IMR-90 (cell line): ENCODE measurements at regions not wholly inside any gene's neighbourhood (a gene's known extent, or its start where the extent isn't known, plus 50 kb on each side); places are given as distances from the start of the nearest gene placed in this dataset.

ENCODE experiments used
- ATAC-seq: fragments of 200-7000 bp; cut with Tn5 transposase; 2 replicates; pipeline ENCODE4 v1.9.1; 2020; ENCODE audit warnings: low read depth, mild to moderate bottlenecking, moderate library complexity
- BruUV-seq: library from RNA; stranded (reverse); fragments of 400-500 nt; replicated peaks from 2 replicates; lab custom pipeline; 2021; lab: Mats Ljungman, UMichigan
- CTCF ChIA-PET: fragments of 300-600 bp; formaldehyde crosslinking; extraction: SDS; loops from one replicate; lab custom pipeline; 2021; ENCODE audit warnings: antibody characterized with exemption; lab: Yijun Ruan, JAX
- POLR2A ChIA-PET: fragments of 300-600 bp; sonication (Branson Sonifier 250); formaldehyde crosslinking; loops from one replicate; lab custom pipeline; 2022; ENCODE audit warnings: antibody characterized with exemption; ENCODE audit not compliant: unreplicated experiment; lab: Charles Lee
- DNase-seq: peaks from one replicate; pipeline ENCODE4 v3.0.0; 2013
- H2AFZ ChIP-seq: replicated peaks from 2 replicates; pipeline ENCODE3; 2013; ENCODE audit warnings: low read length, mild to moderate bottlenecking; ENCODE audit not compliant: poor library complexity
- H2AK5ac ChIP-seq: 2 replicates; pipeline ENCODE4 v1.6.1; 2013; ENCODE audit warnings: low read depth, low read length, inconsistent platforms
- H2AK9ac ChIP-seq: replicated peaks from 2 replicates; pipeline ENCODE3; 2013; ENCODE audit warnings: mild to moderate bottlenecking, low read depth, low read length, moderate library complexity; ENCODE audit not compliant: poor library complexity
- H2BK120ac ChIP-seq: 2 replicates; pipeline ENCODE4 v1.6.1; 2013; ENCODE audit warnings: low read depth, low read length, inconsistent platforms
- H2BK15ac ChIP-seq: 3 replicates; pipeline ENCODE4 v1.6.1; 2013; ENCODE audit warnings: low read depth, low read length, inconsistent platforms
- H2BK20ac ChIP-seq: 2 replicates; pipeline ENCODE4 v1.6.1; 2013; ENCODE audit warnings: low read depth, mild to moderate bottlenecking, inconsistent platforms, low read length, moderate library complexity
- H2BK5ac ChIP-seq: 2 replicates; pipeline ENCODE4 v1.6.1; 2013; ENCODE audit warnings: mild to moderate bottlenecking, low read depth, low read length, inconsistent platforms; ENCODE audit not compliant: poor library complexity, severe bottlenecking
- H3K14ac ChIP-seq: replicated peaks from 2 replicates; pipeline ENCODE4 v1.6.1; 2013; ENCODE audit warnings: low read depth, low read length, inconsistent platforms
- H3K18ac ChIP-seq: 2 replicates; pipeline ENCODE4 v1.6.1; 2013; ENCODE audit warnings: low read depth, low read length, control low read depth
- H3K23ac ChIP-seq: 2 replicates; pipeline ENCODE4 v1.6.1; 2013; ENCODE audit warnings: low read depth, low read length, inconsistent platforms
- H3K27ac ChIP-seq: 2 replicates; pipeline ENCODE4 v1.5.1; 2013; ENCODE audit warnings: mild to moderate bottlenecking, control low read depth, low read length; ENCODE audit not compliant: insufficient read depth
- H3K27me3 ChIP-seq: 2 replicates; pipeline ENCODE4 v1.6.1; 2013; ENCODE audit warnings: low read length; ENCODE audit not compliant: control insufficient read depth, insufficient read depth
- H3K36me3 ChIP-seq: 2 replicates; pipeline ENCODE4 v1.6.1; 2013; ENCODE audit warnings: low read length, mixed read lengths; ENCODE audit not compliant: control insufficient read depth, insufficient read depth
- H3K4ac ChIP-seq: 2 replicates; pipeline ENCODE4 v1.6.1; 2013; ENCODE audit warnings: low read depth, low read length, inconsistent platforms
- H3K4me1 ChIP-seq: 2 replicates; pipeline ENCODE4 v1.6.1; 2013; ENCODE audit warnings: low read length, mixed read lengths; ENCODE audit not compliant: control insufficient read depth, insufficient read depth
- H3K4me2 ChIP-seq: 2 replicates; pipeline ENCODE4 v1.6.1; 2013; ENCODE audit warnings: low read depth, mild to moderate bottlenecking, control low read depth, low read length, moderate library complexity
- H3K4me3 ChIP-seq: 2 replicates; pipeline ENCODE4 v1.5.1; 2013; ENCODE audit warnings: low read depth, mild to moderate bottlenecking, control low read depth, low read length, moderate library complexity; ENCODE audit not compliant: insufficient read depth
- H3K56ac ChIP-seq: 2 replicates; pipeline ENCODE4 v1.6.1; 2013; ENCODE audit warnings: low read length, inconsistent platforms; ENCODE audit not compliant: insufficient read depth; ENCODE audit errors: extremely low read depth
- H3K79me1 ChIP-seq, 2 experiments: 2 replicates each; pipeline ENCODE4 v1.6.1; 2013; ENCODE audit warnings: low read length in 2 of 2, inconsistent platforms in 1 of 2, low read depth in 1 of 2
- H3K9ac ChIP-seq: 2 replicates; pipeline ENCODE4 v1.6.1; 2013; ENCODE audit warnings: low read depth, low read length, control low read depth
- H3K9me1 ChIP-seq: 2 replicates; pipeline ENCODE4 v1.6.1; 2013; ENCODE audit warnings: low read length, inconsistent platforms; ENCODE audit not compliant: insufficient read depth
- H3K9me3 ChIP-seq: 2 replicates; pipeline ENCODE4 v1.6.1; 2013; ENCODE audit warnings: low read length; ENCODE audit not compliant: control insufficient read depth, insufficient read depth
- H4K20me1 ChIP-seq: 2 replicates; pipeline ENCODE4 v1.6.1; 2013; ENCODE audit warnings: low read length, inconsistent platforms; ENCODE audit not compliant: insufficient read depth
- H4K5ac ChIP-seq: 2 replicates; pipeline ENCODE4 v1.6.1; 2013; ENCODE audit warnings: mild to moderate bottlenecking, low read depth, low read length, control low read depth
- H4K8ac ChIP-seq, 2 experiments: 2 replicates each; pipeline ENCODE4 v1.6.1; 2013; ENCODE audit warnings: low read depth in 2 of 2, low read length in 2 of 2, control low read depth in 1 of 2, inconsistent platforms in 1 of 2
- H4K91ac ChIP-seq: 2 replicates; pipeline ENCODE4 v1.6.1; 2013; ENCODE audit warnings: low read depth, low read length, inconsistent platforms; ENCODE audit not compliant: insufficient read depth
- BHLHE40 ChIP-seq: fragments of 150-350 bp; IDR thresholded peaks from 2 replicates; pipeline ENCODE4 v1.6.1; 2016; ENCODE audit warnings: mild to moderate bottlenecking, low read depth, low read length
- CHD1 ChIP-seq: IDR thresholded peaks from 2 replicates; pipeline ENCODE4 v1.6.1; 2012; ENCODE audit warnings: low read depth, low read length, improper control_type of control experiment
- CTCF ChIP-seq: conservative IDR thresholded peaks from 2 replicates; pipeline ENCODE4 v1.5.1; 2012; ENCODE audit warnings: mild to moderate bottlenecking, low read depth, low read length, improper control_type of control experiment
- ELK1 ChIP-seq: fragments of 150-350 bp; IDR thresholded peaks from 2 replicates; pipeline ENCODE4 v1.6.1; 2016; ENCODE audit warnings: low read depth, mild to moderate bottlenecking, low read length, moderate library complexity, borderline replicate concordance
- MAZ ChIP-seq: IDR thresholded peaks from 2 replicates; pipeline ENCODE4 v1.6.1; 2012; ENCODE audit warnings: low read depth, mild to moderate bottlenecking, low read length, improper control_type of control experiment, moderate library complexity, borderline replicate concordance
- MXI1 ChIP-seq: IDR thresholded peaks from 2 replicates; pipeline ENCODE4 v1.6.1; 2012; ENCODE audit warnings: low read depth, mild to moderate bottlenecking, low read length, moderate library complexity, borderline replicate concordance
- POLR2A ChIP-seq: IDR thresholded peaks from 2 replicates; pipeline ENCODE4 v1.6.1; 2012; ENCODE audit warnings: mild to moderate bottlenecking, low read depth, low read length
- RAD21 ChIP-seq: IDR thresholded peaks from 2 replicates; pipeline ENCODE4 v1.6.1; 2012; ENCODE audit warnings: low read length, improper control_type of control experiment
- RFX5 ChIP-seq: IDR thresholded peaks from 2 replicates; pipeline ENCODE4 v1.8.0; 2012; ENCODE audit warnings: low read depth, mild to moderate bottlenecking, low read length, moderate library complexity
- USF2 ChIP-seq: fragments of 150-350 bp; IDR thresholded peaks from 2 replicates; pipeline ENCODE4 v1.6.1; 2017; ENCODE audit warnings: mild to moderate bottlenecking, antibody characterized with exemption, low read length, low read depth
- WGBS, 2 experiments: methylation state at CpG; one replicate each; pipeline versions ENCODE4 v1.1.5 to v1.1.7; 2013; ENCODE audit warnings: missing lambda C conversion rate in 2 of 2; ENCODE audit not compliant: insufficient read length in 1 of 2; ENCODE audit errors: extremely low coverage in 2 of 2; 5-methylcytosine and 5-hydroxymethylcytosine counted together
- dilution Hi-C: fragments of 300-500 bp; cut with HindIII; formaldehyde crosslinking; loops from one replicate; pipeline ENCODE4 v1.14.3; 2018; ENCODE audit warnings: low sequenced_read_pairs; ENCODE audit not compliant: unreplicated experiment
- in situ Hi-C: fragments of 300-500 bp; cut with MboI; formaldehyde crosslinking; loops from 3 replicates; pipeline ENCODE4 v1.14.3; 2019; ENCODE audit warnings: low sequenced_read_pairs, inconsistent platforms, mixed read lengths
- intact Hi-C: fragments of 100-400 bp; cut with micrococcal nuclease; formaldehyde crosslinking; loops from 2 replicates; pipeline ENCODE4 v1.10.0; 2022

GRCh38 chr21:18764720-18765119 is 361.1 kb upstream of the TMPRSS15 start:
- Histone ChIP-seq H3K18ac (no peak overlapping the region), H2BK20ac (no peak overlapping the region), H3K56ac (no peak overlapping the region), H2AK5ac (no peak overlapping the region), H3K23ac (no peak overlapping the region), H3K9ac (no peak overlapping the region), H3K27me3 (no peaks in the 10 kb centered on the region), H4K20me1 (no peaks in the 10 kb centered on the region), H2BK15ac (no peak overlapping the region), H3K4me2 (no peak overlapping the region), H3K36me3 (no peaks in the 10 kb centered on the region), H4K5ac (no peak overlapping the region), H3K27ac (no peak overlapping the region), H3K79me1 (no peaks in the 10 kb centered on the region), H2BK5ac (no peak overlapping the region), H3K4me1 (no peaks in the 10 kb centered on the region), H3K4me3 (no peak overlapping the region), H4K8ac (no peak overlapping the region), H3K14ac (no peak overlapping the region), H3K4ac (no peak overlapping the region), H2BK120ac (no peak overlapping the region), H4K91ac (no peak overlapping the region), H2AFZ (no peak overlapping the region), H2AK9ac (no peak overlapping the region), H3K9me1 (no peaks in the 10 kb centered on the region), H3K9me3 (peaks cover 22% of the 10 kb centered on the region)
- 100% methylated on average over 1 of the region's 15 CpGs; no CpG with 5 or more reads in 1 of the 2 experiments for WGBS, 2 experiments
- intact Hi-C loops = no loop called here
- ChIA-PET POLR2A (no interaction called here), CTCF (no interaction called here)
- in situ Hi-C loops = no loop called here
- ATAC-seq (no peak), DNase-seq (no peak)
- no TSS peak for BruUV-seq
- dilution Hi-C loops = no loop called here
- TF ChIP-seq RFX5 = no peak
- TF ChIP-seq POLR2A = no peak
- no peak for TF ChIP-seq USF2
- TF ChIP-seq CHD1 = no peak
- TF ChIP-seq MAZ = no peak
- TF ChIP-seq RAD21 = no peak
- TF ChIP-seq BHLHE40 = no peak
- TF ChIP-seq MXI1 = no peak
- TF ChIP-seq ELK1 = no peak
- no peak for TF ChIP-seq CTCF
